Astrocyte (in vitro differentiated cells and primary cell): ENCODE measurements at regions not wholly inside any gene's neighbourhood (a gene's known extent, or its start where the extent isn't known, plus 50 kb on each side); places are given as distances from the start of the nearest gene placed in this dataset.

ENCODE experiments used
- DNase-seq: peaks from one replicate; pipeline ENCODE4 v3.0.0-alpha.2; 2010; ENCODE audit warnings: low read depth
- FAIRE-seq: peaks from 2 replicates; lab custom pipeline; 2011; peaks lifted over from hg19 to GRCh38; lab: Jason Lieb, UNC
- H2AFZ ChIP-seq: 2 replicates; pipeline ENCODE4 v1.6.0; 2012; ENCODE audit warnings: low read depth, low read length, inconsistent platforms
- H3K27ac ChIP-seq: 2 replicates; pipeline ENCODE4 v1.5.1; 2011; ENCODE audit warnings: low read depth, low read length, inconsistent platforms
- H3K27me3 ChIP-seq: 2 replicates; pipeline ENCODE4 v1.6.0; 2011; ENCODE audit warnings: low read length, inconsistent platforms; ENCODE audit not compliant: insufficient read depth
- H3K36me3 ChIP-seq: 2 replicates; pipeline ENCODE4 v1.5.1; 2011; ENCODE audit warnings: low read length, inconsistent platforms; ENCODE audit not compliant: insufficient read depth
- H3K4me1 ChIP-seq: 2 replicates; pipeline ENCODE4 v1.5.1; 2011; ENCODE audit warnings: low read length, inconsistent platforms; ENCODE audit not compliant: insufficient read depth
- H3K4me2 ChIP-seq: 2 replicates; pipeline ENCODE4 v1.6.0; 2012; ENCODE audit warnings: low read length, inconsistent platforms
- H3K4me3 ChIP-seq: 2 replicates; pipeline ENCODE4 v1.5.1; 2011; ENCODE audit warnings: low read depth, mild to moderate bottlenecking, low read length, inconsistent platforms; ENCODE audit not compliant: insufficient read depth
- H3K79me2 ChIP-seq: 2 replicates; pipeline ENCODE4 v1.6.0; 2012; ENCODE audit warnings: mild to moderate bottlenecking, low read length, inconsistent platforms; ENCODE audit not compliant: insufficient read depth
- H3K9ac ChIP-seq: 2 replicates; pipeline ENCODE4 v1.6.0; 2012; ENCODE audit warnings: mild to moderate bottlenecking, low read length, inconsistent platforms
- H3K9me3 ChIP-seq: 2 replicates; pipeline ENCODE4 v1.5.1; 2012; ENCODE audit warnings: low read depth, mild to moderate bottlenecking, low read length, inconsistent platforms; ENCODE audit not compliant: insufficient read depth
- H4K20me1 ChIP-seq: 2 replicates; pipeline ENCODE4 v1.6.0; 2012; ENCODE audit warnings: low read length, inconsistent platforms; ENCODE audit not compliant: insufficient read depth
- H3K27ac Mint-ChIP-seq: one replicate; pipeline ENCODE4 v1.8.0; 2021; ENCODE audit warnings: mild to moderate bottlenecking, mixed read lengths; ENCODE audit not compliant: unreplicated experiment
- H3K27me3 Mint-ChIP-seq: one replicate; pipeline ENCODE4 v1.8.0; 2021; ENCODE audit warnings: low read depth, mixed read lengths; ENCODE audit not compliant: unreplicated experiment
- H3K36me3 Mint-ChIP-seq: one replicate; pipeline ENCODE4 v1.8.0; 2021; ENCODE audit warnings: low read depth, mixed read lengths; ENCODE audit not compliant: unreplicated experiment
- H3K4me1 Mint-ChIP-seq: one replicate; pipeline ENCODE4 v1.8.0; 2021; ENCODE audit warnings: low read depth, mixed read lengths; ENCODE audit not compliant: unreplicated experiment
- H3K4me3 Mint-ChIP-seq: one replicate; pipeline ENCODE4 v1.8.0; 2021; ENCODE audit warnings: mild to moderate bottlenecking, moderate library complexity, mixed read lengths; ENCODE audit not compliant: unreplicated experiment
- H3K9me3 Mint-ChIP-seq: one replicate; pipeline ENCODE4 v1.8.0; 2021; ENCODE audit warnings: mild to moderate bottlenecking, mixed read lengths; ENCODE audit not compliant: unreplicated experiment
- EZH2 ChIP-seq: IDR thresholded peaks from 2 replicates; pipeline ENCODE4 v1.6.1; 2012; ENCODE audit warnings: mild to moderate bottlenecking, low read length, inconsistent platforms; ENCODE audit not compliant: insufficient read depth
- TF ChIP-seq, protein P1 (sequence below): IDR thresholded peaks from 2 replicates; pipeline ENCODE4 v1.5.1; 2011; ENCODE audit warnings: low read depth, mild to moderate bottlenecking, inconsistent platforms, low read length, moderate library complexity; ENCODE audit not compliant: insufficient read depth

DNA sequence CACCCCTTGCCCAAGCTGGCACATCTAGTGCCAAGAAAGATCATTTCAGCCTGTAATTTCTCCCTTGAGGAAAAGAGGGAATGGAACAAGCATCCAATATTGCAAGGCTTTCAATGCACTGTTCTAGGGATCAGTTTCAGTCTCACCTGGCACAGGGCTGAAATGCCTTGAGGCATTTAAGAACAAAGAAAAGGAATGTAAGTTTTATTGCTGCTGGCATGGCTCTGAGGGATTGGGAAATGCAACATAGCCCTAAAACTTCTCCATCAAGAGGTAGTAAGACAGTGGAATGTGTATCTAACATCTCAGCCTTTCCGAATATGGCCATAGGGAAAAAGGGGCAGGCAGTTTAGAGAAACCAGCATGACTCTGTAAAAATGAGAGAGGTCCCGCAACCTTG is 732.6 kb upstream of the LCORL start:
- Histone ChIP-seq H3K4me3 (no peak overlapping the region), H3K4me1 (no peaks in the 10 kb centered on the region), H3K79me2 (no peaks in the 10 kb centered on the region), H3K9ac (no peak overlapping the region), H2AFZ (no peak overlapping the region), H3K9me3 (no peaks in the 10 kb centered on the region), H3K27ac (no peak overlapping the region), H3K36me3 (no peaks in the 10 kb centered on the region), H3K4me2 (no peak overlapping the region), H3K27me3 (no peaks in the 10 kb centered on the region), H4K20me1 (no peaks in the 10 kb centered on the region)
- Mint-ChIP-seq H3K4me1 (peaks cover 7% of the 10 kb centered on the region), H3K27ac (no peak overlapping the region), H3K27me3 (no peaks in the 10 kb centered on the region), H3K9me3 (no peaks in the 10 kb centered on the region), H3K36me3 (no peaks in the 10 kb centered on the region), H3K4me3 (no peak overlapping the region)
- FAIRE-seq, result no peak
- no peak for DNase-seq
- TF ChIP-seq, protein P1, sequence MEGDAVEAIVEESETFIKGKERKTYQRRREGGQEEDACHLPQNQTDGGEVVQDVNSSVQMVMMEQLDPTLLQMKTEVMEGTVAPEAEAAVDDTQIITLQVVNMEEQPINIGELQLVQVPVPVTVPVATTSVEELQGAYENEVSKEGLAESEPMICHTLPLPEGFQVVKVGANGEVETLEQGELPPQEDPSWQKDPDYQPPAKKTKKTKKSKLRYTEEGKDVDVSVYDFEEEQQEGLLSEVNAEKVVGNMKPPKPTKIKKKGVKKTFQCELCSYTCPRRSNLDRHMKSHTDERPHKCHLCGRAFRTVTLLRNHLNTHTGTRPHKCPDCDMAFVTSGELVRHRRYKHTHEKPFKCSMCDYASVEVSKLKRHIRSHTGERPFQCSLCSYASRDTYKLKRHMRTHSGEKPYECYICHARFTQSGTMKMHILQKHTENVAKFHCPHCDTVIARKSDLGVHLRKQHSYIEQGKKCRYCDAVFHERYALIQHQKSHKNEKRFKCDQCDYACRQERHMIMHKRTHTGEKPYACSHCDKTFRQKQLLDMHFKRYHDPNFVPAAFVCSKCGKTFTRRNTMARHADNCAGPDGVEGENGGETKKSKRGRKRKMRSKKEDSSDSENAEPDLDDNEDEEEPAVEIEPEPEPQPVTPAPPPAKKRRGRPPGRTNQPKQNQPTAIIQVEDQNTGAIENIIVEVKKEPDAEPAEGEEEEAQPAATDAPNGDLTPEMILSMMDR, result no peak

DNA sequence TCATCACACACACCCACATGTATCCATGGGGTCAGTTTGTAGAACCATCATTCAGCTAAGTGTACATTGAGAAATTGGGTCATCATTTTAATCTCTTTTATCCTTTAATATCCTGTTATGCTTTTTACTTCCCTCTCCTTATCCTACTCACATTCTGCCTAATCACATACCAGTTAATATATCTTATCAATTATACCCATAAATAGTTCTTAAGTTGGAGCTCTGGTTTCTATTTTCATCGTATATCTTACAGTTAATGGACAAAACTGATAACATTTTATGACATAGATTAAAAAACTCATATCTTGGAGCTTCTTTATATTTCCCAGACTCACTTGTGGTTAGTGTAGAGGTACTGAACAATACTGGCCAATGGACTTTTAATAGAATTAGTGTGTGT is 729.5 kb upstream of the LCORL start:
- no peaks in the 10 kb centered on the region for H3K36me3 ChIP-seq
- no peak overlapping the region for H3K27ac ChIP-seq
- no peaks in the 10 kb centered on the region for H3K27me3 Mint-ChIP-seq
- no peak overlapping the region for H3K27ac Mint-ChIP-seq
- no peak overlapping the region for H2AFZ ChIP-seq
- H3K4me1 ChIP-seq, result no peaks in the 10 kb centered on the region
- H3K9me3 ChIP-seq, result no peaks in the 10 kb centered on the region
- DNase-seq, result no peak
- no peaks in the 10 kb centered on the region for H4K20me1 ChIP-seq
- H3K9ac ChIP-seq, result no peak overlapping the region
- H3K36me3 Mint-ChIP-seq, result no peaks in the 10 kb centered on the region
- no peak overlapping the region for H3K4me3 Mint-ChIP-seq
- no peak overlapping the region for H3K4me3 ChIP-seq
- no peaks in the 10 kb centered on the region for H3K9me3 Mint-ChIP-seq
- H3K27me3 ChIP-seq, result no peaks in the 10 kb centered on the region
- no peak for FAIRE-seq
- TF ChIP-seq, protein P1, result no peak
- no peak for TF ChIP-seq EZH2
- no peaks in the 10 kb centered on the region for H3K79me2 ChIP-seq
- H3K4me1 Mint-ChIP-seq, result no peaks in the 10 kb centered on the region
- H3K4me2 ChIP-seq, result no peak overlapping the region

DNA sequence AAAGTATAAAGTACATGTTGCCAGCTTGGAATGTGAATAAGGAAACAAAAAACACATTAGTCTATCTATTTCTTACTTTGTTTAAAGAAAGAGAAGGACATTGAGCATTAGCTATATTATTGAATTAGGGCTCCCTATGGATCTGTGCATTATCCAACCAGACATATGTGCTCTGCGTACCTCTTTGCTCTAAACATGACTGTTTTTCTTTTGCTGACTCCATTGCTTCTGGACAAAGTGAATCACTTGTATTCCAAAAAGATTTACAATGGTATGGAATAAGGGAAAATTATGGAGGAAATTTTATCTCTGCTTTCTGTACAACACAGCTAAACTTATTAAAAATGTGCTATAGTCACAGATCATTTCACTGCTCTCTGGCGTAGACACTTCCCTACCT is 727.8 kb upstream of the LCORL start:
- no peak overlapping the region for H3K27ac Mint-ChIP-seq
- H3K27me3 Mint-ChIP-seq, result no peaks in the 10 kb centered on the region
- H2AFZ ChIP-seq, result no peak overlapping the region
- H3K79me2 ChIP-seq, result no peaks in the 10 kb centered on the region
- no peaks in the 10 kb centered on the region for H4K20me1 ChIP-seq
- H3K9me3 Mint-ChIP-seq, result no peaks in the 10 kb centered on the region
- DNase-seq, result no peak
- no peaks in the 10 kb centered on the region for H3K36me3 ChIP-seq
- FAIRE-seq, result no peak
- no peak overlapping the region for H3K9ac ChIP-seq
- no peaks in the 10 kb centered on the region for H3K4me1 ChIP-seq
- H3K27me3 ChIP-seq, result no peaks in the 10 kb centered on the region
- no peaks in the 10 kb centered on the region for H3K4me1 Mint-ChIP-seq
- H3K36me3 Mint-ChIP-seq, result no peaks in the 10 kb centered on the region
- no peaks in the 10 kb centered on the region for H3K9me3 ChIP-seq
- no peak overlapping the region for H3K4me2 ChIP-seq
- TF ChIP-seq, protein P1, result no peak
- TF ChIP-seq EZH2, result no peak
- H3K27ac ChIP-seq, result no peak overlapping the region
- no peak overlapping the region for H3K4me3 Mint-ChIP-seq
- no peak overlapping the region for H3K4me3 ChIP-seq
